ENCODE measurements at regions not wholly inside any gene's neighbourhood (a gene's known extent, or its start where the extent isn't known, plus 50 kb on each side); places are given as distances from the start of the nearest gene placed in this dataset.

- Histone ChIP-seq H3K4me3 (ENCODE audit: low read depth, low read length) (no peak overlapping the region), H3K9me3 (ENCODE audit: control insufficient read depth, insufficient read depth, low read depth, low read length) (no peaks in the 10 kb centered on the region), H3K36me3 (ENCODE audit: control insufficient read depth in 2 of 2, insufficient read depth in 1 of 2, low read length in 2 of 2) (no peaks in the 10 kb centered on the region), H3K4me1 (ENCODE audit: control insufficient read depth, insufficient read depth, low read length) (no peaks in the 10 kb centered on the region), H3K27ac (ENCODE audit: extremely low read depth, low read depth, low read length) (no peak overlapping the region)
- TF ChIP-seq ZNF223 (tag by site-specific recombination; IDR thresholded peaks at IDR 0.05) = no peak
- TF ChIP-seq, protein P1, sequence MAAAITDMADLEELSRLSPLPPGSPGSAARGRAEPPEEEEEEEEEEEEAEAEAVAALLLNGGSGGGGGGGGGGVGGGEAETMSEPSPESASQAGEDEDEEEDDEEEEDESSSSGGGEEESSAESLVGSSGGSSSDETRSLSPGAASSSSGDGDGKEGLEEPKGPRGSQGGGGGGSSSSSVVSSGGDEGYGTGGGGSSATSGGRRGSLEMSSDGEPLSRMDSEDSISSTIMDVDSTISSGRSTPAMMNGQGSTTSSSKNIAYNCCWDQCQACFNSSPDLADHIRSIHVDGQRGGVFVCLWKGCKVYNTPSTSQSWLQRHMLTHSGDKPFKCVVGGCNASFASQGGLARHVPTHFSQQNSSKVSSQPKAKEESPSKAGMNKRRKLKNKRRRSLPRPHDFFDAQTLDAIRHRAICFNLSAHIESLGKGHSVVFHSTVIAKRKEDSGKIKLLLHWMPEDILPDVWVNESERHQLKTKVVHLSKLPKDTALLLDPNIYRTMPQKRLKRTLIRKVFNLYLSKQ (tag by site-specific recombination; IDR thresholded peaks at IDR 0.05; ENCODE audit: borderline replicate concordance) = no peak
- TF ChIP-seq ZNF701 (tag by site-specific recombination; IDR thresholded peaks at IDR 0.05) = no peak
- TF ChIP-seq ZXDB (tag by site-specific recombination; IDR thresholded peaks at IDR 0.05) = no peak
- TF ChIP-seq ZNF302 (tag by site-specific recombination; IDR thresholded peaks at IDR 0.05; ENCODE audit: low read depth) = no peak
- TF ChIP-seq ZNF747 (tag by site-specific recombination; IDR thresholded peaks at IDR 0.05) = no peak
- TF ChIP-seq ZNF596 (tag by site-specific recombination; IDR thresholded peaks at IDR 0.05) = no peak
- no peak for TF ChIP-seq HOXA7 (CRISPR knock-in tag; IDR thresholded peaks at IDR 0.05; ENCODE audit: borderline replicate concordance)
- TF ChIP-seq ZNF623 (tag by site-specific recombination; IDR thresholded peaks at IDR 0.05) = no peak
- TF ChIP-seq ZNF138 (tag by site-specific recombination; IDR thresholded peaks at IDR 0.05; ENCODE audit: borderline replicate concordance) = no peak
- no peak for TF ChIP-seq SP2 (tag by site-specific recombination; IDR thresholded peaks at IDR 0.05)
- TF ChIP-seq OSR2 (tag by site-specific recombination; IDR thresholded peaks at IDR 0.05) = no peak
- TF ChIP-seq ZNF324 (tag by site-specific recombination; IDR thresholded peaks at IDR 0.05) = no peak
- TF ChIP-seq ZNF621 (tag by site-specific recombination; IDR thresholded peaks at IDR 0.05) = no peak
- TF ChIP-seq, protein P2, sequence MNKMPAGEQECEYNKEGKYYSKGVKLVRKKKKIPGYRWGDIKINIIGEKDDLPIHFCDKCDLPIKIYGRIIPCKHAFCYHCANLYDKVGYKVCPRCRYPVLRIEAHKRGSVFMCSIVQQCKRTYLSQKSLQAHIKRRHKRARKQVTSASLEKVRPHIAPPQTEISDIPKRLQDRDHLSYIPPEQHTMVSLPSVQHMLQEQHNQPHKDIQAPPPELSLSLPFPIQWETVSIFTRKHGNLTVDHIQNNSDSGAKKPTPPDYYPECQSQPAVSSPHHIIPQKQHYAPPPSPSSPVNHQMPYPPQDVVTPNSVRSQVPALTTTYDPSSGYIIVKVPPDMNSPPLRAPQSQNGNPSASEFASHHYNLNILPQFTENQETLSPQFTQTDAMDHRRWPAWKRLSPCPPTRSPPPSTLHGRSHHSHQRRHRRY (tag by site-specific recombination; IDR thresholded peaks at IDR 0.05) = no peak
- no peak for TF ChIP-seq ZNF600 (tag by site-specific recombination; IDR thresholded peaks at IDR 0.05)
- TF ChIP-seq ZNF776 (tag by site-specific recombination; IDR thresholded peaks at IDR 0.05; ENCODE audit: borderline replicate concordance) = no peak
- no peak for TF ChIP-seq ZNF558 (tag by site-specific recombination; IDR thresholded peaks at IDR 0.05)
- no peak for TF ChIP-seq ZNF692 (tag by site-specific recombination; IDR thresholded peaks at IDR 0.05)
- TF ChIP-seq ZNF423 (tag by site-specific recombination; IDR thresholded peaks at IDR 0.05) = no peak
- POLR2A ChIA-PET = no interaction called here
- CTCF ChIA-PET = interaction anchor here (0.6 kb wide), 1 partner anchor 763 kb away, joined by 3 read pairs; no protein-coding TSS in a partner anchor
Measured at GRCh38 chr4:57401586-57401985, 291.4 kb upstream of the IGFBP7 start.

DNA sequence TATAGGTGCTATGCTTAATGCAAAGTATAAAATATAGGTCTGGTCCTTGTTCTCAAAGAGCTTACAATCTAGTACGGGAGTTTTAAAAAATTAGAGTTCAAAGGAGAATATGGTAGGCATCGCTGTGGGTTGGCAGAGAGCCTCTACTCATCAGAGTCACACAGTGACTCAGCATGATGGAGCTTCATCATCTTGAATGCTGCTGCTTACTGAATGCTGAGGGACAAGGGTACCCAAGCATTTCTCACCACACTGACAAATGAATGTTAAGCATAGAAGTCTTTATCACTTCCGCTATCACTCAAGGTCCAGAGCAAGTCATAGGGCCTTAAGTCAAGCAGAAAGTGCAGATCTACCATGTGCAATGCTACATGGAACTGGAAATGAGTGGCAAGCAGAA is 268.6 kb upstream of the IGFBP7 start:
- POLR2A ChIA-PET = no interaction called here
- CTCF ChIA-PET = no interaction called here
- H3K4me1 ChIP-seq (ENCODE audit: control insufficient read depth, insufficient read depth, low read length) = no peaks in the 10 kb centered on the region
- H3K4me3 ChIP-seq (ENCODE audit: low read depth, low read length) = no peak overlapping the region
- no peak overlapping the region for H3K27ac ChIP-seq (ENCODE audit: extremely low read depth, low read depth, low read length)
- no peaks in the 10 kb centered on the region for H3K9me3 ChIP-seq (ENCODE audit: control insufficient read depth, insufficient read depth, low read depth, low read length)
- no peaks in the 10 kb centered on the region for H3K36me3 ChIP-seq (ENCODE audit: control insufficient read depth in 2 of 2, insufficient read depth in 1 of 2, low read length in 2 of 2)
- no peak for TF ChIP-seq ZNF175 (tag by site-specific recombination; IDR thresholded peaks at IDR 0.05)
- TF ChIP-seq ZNF169 (tag by site-specific recombination; IDR thresholded peaks at IDR 0.05) = no peak
- TF ChIP-seq KLF10 (tag by site-specific recombination; IDR thresholded peaks at IDR 0.05) = no peak
- TF ChIP-seq KLF9 (tag by site-specific recombination; IDR thresholded peaks at IDR 0.05; ENCODE audit: low read depth) = no peak
- TF ChIP-seq, protein P3, sequence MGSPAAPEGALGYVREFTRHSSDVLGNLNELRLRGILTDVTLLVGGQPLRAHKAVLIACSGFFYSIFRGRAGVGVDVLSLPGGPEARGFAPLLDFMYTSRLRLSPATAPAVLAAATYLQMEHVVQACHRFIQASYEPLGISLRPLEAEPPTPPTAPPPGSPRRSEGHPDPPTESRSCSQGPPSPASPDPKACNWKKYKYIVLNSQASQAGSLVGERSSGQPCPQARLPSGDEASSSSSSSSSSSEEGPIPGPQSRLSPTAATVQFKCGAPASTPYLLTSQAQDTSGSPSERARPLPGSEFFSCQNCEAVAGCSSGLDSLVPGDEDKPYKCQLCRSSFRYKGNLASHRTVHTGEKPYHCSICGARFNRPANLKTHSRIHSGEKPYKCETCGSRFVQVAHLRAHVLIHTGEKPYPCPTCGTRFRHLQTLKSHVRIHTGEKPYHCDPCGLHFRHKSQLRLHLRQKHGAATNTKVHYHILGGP (tag by site-specific recombination; IDR thresholded peaks at IDR 0.05) = no peak
- TF ChIP-seq ATF2 (tag by site-specific recombination; IDR thresholded peaks at IDR 0.05; ENCODE audit: low read depth) = no peak
- no peak for TF ChIP-seq ZNF366 (tag by site-specific recombination; conservative IDR thresholded peaks at IDR 0.05)
- no peak for TF ChIP-seq ZFHX2 (tag by site-specific recombination; conservative IDR thresholded peaks at IDR 0.05)
